ENCODE measurements at regions not wholly inside any gene's neighbourhood (a gene's known extent, or its start where the extent isn't known, plus 50 kb on each side); places are given as distances from the start of the nearest gene placed in this dataset.

DNA sequence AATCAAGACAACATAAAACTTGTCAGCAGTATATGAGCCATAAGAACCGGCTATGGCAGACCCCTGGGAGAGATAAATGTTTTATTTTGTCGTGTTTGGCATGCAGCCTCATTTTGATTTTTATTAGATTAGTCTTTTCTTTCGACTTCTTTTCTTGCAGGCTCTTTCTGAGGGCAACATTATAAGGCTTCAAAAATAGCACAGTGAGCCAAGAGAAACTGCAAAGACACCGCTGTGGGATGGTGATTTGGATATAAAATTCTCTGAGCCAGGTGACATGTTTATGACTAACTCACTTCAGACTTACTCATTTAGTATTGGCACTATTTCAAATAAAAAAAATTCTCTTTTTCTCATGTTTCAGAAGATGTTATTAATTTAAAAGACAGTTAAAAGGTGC is 96.8 kb upstream of the PKP2 start:
- TF ChIP-seq, protein P1, sequence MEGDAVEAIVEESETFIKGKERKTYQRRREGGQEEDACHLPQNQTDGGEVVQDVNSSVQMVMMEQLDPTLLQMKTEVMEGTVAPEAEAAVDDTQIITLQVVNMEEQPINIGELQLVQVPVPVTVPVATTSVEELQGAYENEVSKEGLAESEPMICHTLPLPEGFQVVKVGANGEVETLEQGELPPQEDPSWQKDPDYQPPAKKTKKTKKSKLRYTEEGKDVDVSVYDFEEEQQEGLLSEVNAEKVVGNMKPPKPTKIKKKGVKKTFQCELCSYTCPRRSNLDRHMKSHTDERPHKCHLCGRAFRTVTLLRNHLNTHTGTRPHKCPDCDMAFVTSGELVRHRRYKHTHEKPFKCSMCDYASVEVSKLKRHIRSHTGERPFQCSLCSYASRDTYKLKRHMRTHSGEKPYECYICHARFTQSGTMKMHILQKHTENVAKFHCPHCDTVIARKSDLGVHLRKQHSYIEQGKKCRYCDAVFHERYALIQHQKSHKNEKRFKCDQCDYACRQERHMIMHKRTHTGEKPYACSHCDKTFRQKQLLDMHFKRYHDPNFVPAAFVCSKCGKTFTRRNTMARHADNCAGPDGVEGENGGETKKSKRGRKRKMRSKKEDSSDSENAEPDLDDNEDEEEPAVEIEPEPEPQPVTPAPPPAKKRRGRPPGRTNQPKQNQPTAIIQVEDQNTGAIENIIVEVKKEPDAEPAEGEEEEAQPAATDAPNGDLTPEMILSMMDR (IDR thresholded peaks at IDR 0.05) = no peak
- TF ChIP-seq POLR2A (IDR thresholded peaks at IDR 0.05) (no peak), POLR2AphosphoS5 (IDR thresholded peaks at IDR 0.05) (no peak), EP300 (IDR thresholded peaks at IDR 0.05) (no peak)

Measured in sigmoid colon (tissue), 4 donors.